ENCODE measurements at regions not wholly inside any gene's neighbourhood (a gene's known extent, or its start where the extent isn't known, plus 50 kb on each side); places are given as distances from the start of the nearest gene placed in this dataset.
"Not testable (repeated sequence)": the region's sequence is repeated elsewhere in the genome, so short reads cannot be mapped to it uniquely, and the experiment has no call there.

GRCh38 chr14:89699071-89699470 is 255.5 kb downstream of the EFCAB11 start:
- no peak for DNase-seq

- DNase-seq = no peak
Observed at GRCh38 chr14:89697281-89698060, 257.1 kb downstream of the EFCAB11 start.

GRCh38 chr14:89695846-89696245 is 258.7 kb downstream of the EFCAB11 start:
- no peak for DNase-seq

- no peak for DNase-seq
Observed at GRCh38 chr14:89690139-89690538, 264.4 kb downstream of the EFCAB11 start.

GRCh38 chr14:89689711-89690110 is 264.8 kb downstream of the EFCAB11 start:
- not testable (repeated sequence) for DNase-seq

- no peak for DNase-seq
Observed at GRCh38 chr14:89688507-89689211, 265.9 kb downstream of the EFCAB11 start.

- DNase-seq = not testable (repeated sequence)
Observed at GRCh38 chr14:89687129-89687528, 267.4 kb downstream of the EFCAB11 start.

GRCh38 chr14:89684139-89684538 is 267.1 kb upstream of the FOXN3 start:
- no peak for DNase-seq

GRCh38 chr14:89681086-89682018 is 264.3 kb upstream of the FOXN3 start:
- DNase-seq = peak in 11 of 51 donors; percentile 1 to 30 (median 14)

- DNase-seq = no peak
Observed at GRCh38 chr14:89680156-89680555, 263.1 kb upstream of the FOXN3 start.

- DNase-seq = no peak
Observed at GRCh38 chr14:89678768-89679167, 261.7 kb upstream of the FOXN3 start.

GRCh38 chr14:89675590-89675989 is 258.6 kb upstream of the FOXN3 start:
- no peak for DNase-seq

GRCh38 chr14:89674936-89675335 is 257.9 kb upstream of the FOXN3 start:
- no peak for DNase-seq

- DNase-seq = no peak
Observed at GRCh38 chr14:89674240-89674639, 257.2 kb upstream of the FOXN3 start.

GRCh38 chr14:89673512-89674225 is 256.6 kb upstream of the FOXN3 start:
- no peak for DNase-seq

- peak in 2 of 51 donors; percentile 1 to 2 for DNase-seq
Observed at GRCh38 chr14:89672636-89673511, 255.8 kb upstream of the FOXN3 start.

- peak in 27 of 51 donors; percentile 1 to 40 (median 20) for DNase-seq
Observed at GRCh38 chr14:89669193-89669592, 252.2 kb upstream of the FOXN3 start.

GRCh38 chr14:89667983-89668382 is 250.9 kb upstream of the FOXN3 start:
- no peak for DNase-seq

GRCh38 chr14:89665300-89666081 is 248.5 kb upstream of the FOXN3 start:
- not testable (repeated sequence) for DNase-seq

Measured in hypothalamus (tissue), 51 donors.